NCI-H82 treated with DMSO at 0.1 percent for 48 hours (cell line): ENCODE measurements at regions not wholly inside any gene's neighbourhood (a gene's known extent, or its start where the extent isn't known, plus 50 kb on each side); places are given as distances from the start of the nearest gene placed in this dataset.
"Not testable (repeated sequence)": the region's sequence is repeated elsewhere in the genome, so short reads cannot be mapped to it uniquely, and the experiment has no call there.

ENCODE experiments used
- DNase-seq: peaks from one replicate; lab custom pipeline; 2025; ENCODE audit not compliant: unreplicated experiment; lab: John Stamatoyannopoulos, UW

DNA sequence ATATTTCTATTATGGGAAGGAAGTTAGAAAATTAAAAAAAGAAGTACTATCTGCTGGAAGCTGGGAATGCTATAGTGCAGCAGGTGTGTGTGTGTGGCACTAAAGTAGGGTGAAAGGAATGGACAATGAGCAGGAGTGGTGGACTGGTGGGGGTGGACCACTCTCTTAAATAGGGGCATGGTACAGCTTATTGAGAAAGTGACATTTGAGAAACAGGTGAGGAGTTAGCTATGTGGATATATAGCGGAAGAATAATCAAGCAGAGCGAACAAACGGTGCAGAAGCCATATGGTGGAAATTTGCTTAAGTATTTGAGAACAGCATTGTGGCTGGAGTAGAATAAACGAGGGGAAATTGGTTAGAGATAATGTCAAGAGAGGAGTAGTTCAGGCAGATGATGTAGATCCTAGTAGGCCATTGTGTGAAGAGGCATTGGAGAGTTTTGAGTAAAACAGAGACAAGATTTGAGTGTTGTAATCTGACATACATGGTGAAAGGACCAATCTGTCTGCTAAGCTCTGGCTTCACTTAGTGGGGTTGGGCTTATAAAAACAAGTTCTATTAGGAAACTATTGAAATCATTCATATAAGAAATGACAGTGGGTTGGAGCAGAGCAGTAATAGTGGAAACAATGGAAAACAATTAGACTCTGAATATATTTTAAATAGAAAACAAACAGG lies 149.2 kb upstream of the SYT10 start:
- DNase-seq = no peak

DNA sequence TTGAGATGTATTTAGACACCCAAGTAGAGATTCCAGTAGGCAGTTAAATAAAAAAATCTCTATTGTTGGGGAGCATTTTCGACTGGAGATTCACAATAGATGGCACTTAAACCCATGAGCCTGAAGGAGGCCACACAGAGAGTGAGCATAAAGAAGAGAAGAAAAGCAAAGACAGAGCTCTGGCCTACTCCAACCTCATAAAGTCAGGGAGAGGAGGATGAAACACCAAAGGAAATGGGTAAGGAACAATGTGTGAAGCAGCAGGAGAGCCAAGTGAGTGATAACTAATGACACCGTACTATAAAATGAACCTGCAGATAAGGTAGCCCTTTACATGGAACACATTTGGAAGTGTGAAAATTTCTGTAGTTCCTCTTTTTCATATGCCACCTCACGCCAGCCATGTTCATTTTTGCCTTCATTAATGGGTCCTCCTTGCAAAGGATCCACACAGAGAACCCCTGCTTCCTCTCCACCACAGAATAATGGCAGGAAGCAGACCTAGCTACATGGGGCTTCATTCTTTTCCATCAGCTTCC lies 150.0 kb upstream of the SYT10 start:
- DNase-seq = no peak

DNA sequence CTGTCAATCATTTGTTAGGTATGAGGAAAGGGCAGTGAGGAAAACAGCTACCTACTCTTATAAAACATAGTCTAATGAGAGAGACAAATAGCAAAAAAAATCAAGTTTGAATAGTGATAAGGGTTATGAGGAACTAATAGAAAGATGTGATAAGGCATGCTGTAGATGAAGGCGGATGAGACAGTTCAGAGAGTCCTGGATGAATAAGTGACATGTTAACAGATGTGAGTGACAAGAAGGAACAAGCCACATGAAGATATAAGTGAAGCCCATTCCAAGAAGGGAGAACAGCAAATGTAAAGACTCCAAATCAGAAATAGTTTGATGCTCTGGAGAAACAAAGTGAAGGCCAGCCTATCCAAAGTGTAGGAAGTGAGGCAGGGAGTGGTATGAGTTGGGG lies 154.1 kb upstream of the SYT10 start:
- no peak for DNase-seq

DNA sequence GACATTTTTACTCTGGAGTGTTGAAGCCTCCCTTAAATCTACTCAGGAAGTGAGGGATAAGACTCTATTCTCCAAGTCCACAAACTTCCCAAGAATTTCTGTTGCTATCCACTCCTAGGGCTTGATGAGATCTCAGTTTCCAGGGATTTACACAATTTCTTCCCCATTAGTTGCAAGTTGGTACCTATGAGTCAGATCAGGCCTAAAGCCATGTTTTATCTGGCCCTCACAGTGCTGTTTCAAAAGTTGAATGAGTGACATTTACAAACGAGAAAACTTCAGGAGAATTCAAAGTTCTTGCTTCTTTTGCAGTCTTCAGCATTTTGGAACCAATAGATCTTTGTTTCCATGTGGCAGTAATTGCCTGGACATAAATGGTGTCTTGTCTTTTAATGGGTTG lies 156.4 kb upstream of the SYT10 start:
- DNase-seq = no peak

DNA sequence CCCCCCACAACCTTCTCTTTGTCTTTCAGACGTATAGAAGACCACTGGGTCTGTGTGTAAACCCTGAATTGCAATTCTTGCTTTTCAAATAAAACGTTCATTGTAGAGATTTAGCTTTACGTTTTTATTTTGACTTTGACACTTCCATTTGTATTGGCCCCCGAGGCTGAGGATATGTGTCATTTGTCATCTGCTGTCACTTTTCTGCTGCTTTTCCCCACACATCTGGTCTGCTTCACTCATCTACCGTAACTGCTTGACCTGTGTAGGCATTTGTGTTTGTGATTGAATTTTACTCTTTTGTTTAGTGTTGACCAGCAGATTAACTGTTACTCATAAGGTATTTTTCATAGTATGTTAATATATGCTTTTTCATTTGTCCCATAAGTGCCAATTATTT lies 157.2 kb upstream of the SYT10 start:
- no peak for DNase-seq

DNA sequence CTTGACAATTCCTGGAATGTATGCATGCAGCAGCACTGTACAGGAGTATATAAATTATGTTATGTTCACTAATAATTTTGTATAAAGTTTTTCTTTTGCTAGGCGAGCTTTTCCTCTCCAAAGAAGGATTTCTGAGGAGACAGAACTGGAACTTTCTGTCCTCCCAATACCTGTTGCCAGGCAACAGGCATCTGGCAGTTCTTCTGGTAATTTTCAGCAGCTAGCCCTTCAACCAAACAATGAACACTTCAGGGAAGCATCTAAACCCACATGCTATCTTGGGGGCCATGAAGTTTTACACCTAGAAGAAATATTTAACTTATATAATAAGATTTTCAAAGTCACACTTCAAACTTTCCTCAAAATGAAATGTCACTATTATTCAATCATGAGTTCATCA lies 162.9 kb upstream of the SYT10 start:
- no peak for DNase-seq

DNA sequence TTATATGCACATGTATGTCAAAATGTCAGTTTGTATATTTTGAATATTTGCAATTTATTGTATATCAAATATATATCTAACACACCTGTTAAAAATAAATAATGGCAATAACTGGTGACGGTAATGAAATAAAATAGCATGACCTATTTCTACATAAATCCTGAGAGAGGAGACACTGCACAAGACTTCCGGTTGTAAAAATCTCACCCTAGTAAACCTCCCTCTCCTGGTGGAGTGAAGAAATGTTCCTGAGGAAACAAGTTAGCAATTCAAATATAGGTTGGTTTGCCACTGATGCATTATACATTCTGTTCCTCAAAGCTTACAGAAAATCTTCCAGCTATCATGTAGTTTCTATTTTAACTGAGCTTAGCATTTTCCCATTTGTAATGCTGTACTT lies 166.1 kb upstream of the SYT10 start:
- no peak for DNase-seq

DNA sequence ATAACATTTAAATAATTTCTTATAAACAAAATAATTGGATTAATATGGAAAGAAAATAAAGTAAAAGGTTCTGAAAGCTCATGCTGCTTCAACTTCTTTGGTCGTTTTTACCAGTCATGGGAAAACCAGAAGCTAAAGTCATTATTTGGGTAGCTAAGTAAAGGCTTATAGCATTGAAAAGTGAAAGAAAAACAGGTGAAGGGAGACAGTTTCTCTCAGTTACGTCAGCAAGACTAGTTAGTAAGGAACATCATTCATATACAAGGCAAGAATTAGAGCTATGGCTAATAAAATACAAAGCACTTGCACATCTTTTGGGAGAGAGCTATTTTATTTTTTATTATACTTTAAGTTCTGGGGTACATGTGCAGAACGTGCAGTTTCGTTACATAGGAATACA lies 170.3 kb upstream of the SYT10 start:
- no peak for DNase-seq

DNA sequence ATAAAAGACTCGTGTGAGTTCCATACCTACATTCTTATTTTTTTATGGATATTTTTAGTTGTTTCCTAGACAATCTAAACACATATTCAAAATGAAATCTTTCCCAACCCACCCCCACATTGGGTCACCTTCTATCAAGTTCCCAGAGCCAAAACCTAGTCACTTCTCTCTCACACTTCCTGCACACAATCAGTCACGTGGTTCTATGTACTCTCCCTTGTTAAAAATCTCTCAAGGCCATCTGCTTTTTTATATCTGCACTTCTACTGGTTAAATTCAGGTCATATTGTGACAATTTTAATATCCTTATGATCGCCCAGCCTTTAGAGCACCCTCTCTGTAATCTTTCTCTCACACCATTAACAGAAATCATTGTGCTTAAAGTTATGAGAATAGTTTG lies 175.0 kb upstream of the SYT10 start:
- DNase-seq = no peak

DNA sequence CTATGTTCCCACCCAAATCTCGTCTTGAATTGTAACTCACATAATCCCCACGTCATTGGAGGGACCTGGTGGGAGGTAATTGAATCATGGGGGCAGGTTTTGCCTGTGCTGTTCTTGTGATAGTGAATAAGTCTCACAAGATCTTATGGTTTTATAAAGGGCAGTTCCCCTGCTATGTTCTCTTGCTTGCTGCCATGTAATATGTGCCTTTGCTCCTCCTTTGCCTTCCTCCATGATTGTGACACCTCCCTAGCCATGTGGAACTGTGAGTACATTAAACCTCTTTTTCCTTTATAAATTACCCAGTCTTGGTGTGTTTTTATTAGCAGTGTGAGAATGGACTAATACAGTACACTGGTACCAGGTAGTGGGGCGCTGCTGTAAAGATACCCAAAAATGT lies 177.6 kb upstream of the SYT10 start:
- no peak for DNase-seq

DNA sequence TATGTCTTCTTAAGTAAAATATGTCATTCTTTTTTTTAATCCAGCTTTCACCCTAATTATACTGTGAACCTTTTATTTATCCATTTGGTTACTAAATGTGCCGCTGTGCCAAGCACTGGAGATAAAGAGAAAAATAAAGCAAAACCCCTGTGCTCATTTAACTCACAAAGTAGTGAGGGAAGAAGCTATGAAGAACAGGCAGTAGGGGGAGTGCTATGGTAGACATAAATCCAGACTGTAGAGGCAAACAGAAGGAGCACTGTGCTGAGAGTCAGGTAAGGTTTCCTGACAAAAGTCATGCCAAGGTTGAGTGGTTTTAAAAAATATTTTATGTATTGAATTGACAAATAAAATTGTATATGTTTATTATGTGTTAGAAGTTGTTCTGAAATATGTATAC lies 188.5 kb upstream of the SYT10 start:
- no peak for DNase-seq

DNA sequence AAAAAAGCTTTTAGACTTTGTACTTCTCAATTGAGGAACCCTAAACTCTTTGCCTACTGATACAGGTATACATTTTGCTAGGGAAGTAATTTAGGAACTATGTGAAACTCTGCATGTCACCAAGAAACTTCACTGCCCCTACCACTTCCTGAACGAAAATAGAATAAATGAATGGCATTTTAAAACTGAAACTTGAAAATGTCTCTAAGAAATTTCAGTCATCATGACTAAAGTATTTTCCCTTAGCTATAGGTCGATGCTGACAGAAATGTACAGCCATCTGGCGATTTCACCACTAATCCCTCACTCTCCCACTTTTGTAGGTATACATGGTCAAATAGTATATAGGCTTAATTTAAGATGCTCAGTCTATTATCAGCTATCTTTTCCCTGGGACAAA lies 194.9 kb upstream of the SYT10 start:
- no peak for DNase-seq

DNA sequence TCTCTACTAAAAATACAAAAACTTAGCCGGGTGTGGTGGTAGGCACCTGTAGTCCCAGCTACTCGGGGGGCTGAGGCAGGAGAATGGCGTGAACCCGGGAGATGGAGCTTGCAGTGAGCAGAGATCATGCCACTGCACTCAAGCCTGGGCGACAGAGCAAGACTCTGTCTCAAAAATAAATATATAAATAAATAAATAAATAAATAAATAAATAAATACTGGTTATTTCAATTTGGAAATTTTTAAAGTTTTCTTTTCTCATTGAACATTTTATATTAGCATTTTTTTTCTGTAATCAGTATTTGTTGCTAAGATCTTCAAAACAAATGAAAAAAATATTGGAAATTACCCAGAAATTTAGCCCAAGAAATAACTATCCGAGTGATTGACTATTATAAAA lies 197.3 kb upstream of the SYT10 start:
- not testable (repeated sequence) for DNase-seq

DNA sequence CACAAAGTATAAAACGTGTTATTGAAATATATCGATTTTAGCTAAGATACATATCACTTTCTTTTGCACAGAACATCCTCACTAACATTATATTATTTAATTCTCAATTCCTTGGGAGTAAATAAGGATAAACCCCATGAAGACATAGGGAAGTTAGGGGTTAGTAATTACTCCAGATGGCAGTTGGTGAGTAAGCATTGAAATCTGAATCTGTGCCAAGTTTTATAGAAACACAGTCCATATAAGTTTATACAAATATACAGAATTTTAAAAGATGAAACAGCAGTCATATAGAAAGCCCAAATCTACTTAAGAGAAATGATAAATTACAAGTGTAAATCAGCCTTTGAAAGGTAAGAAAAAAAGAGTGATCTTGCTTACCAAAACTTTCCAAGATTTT lies 200.4 kb upstream of the SYT10 start:
- DNase-seq = peak; percentile 1

DNA sequence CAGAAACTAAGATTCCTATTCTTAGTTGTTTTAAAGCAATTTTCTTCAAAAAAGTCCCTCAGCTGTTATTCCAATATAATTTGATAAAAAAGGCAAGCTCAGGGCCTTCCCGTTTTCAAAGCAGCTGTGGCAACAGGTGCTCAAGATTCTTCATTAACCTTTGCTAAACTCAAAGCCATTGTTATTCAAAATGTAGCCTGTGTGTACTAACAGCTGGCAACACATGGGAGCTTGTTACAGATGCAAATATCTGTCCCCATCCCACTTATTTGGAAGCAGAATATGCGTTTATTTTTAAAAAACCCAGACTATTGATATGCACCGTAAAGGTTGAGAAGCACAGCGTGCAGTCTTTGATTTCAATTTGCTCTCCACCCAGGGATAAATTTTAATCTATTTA lies 210.4 kb upstream of the SYT10 start:
- DNase-seq = no peak

DNA sequence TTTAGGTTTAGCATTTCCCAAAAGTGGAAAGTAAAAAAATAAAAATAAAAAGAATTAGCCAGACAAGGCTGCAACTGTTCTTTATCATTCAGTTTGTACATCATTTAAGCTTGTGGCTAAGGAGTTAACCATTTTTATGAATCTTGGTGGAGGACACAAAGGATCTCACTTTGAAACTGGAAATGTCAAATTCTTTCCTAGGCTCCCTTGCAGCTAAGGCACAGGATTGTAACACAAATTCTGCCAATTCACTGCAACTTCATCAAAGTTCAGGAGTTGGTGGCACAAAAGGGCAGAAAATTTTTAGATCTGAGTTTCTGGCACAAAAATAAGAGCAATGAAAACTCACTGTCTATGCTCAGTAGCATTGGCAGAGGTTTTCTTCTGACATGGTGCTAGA lies 211.2 kb upstream of the SYT10 start:
- no peak for DNase-seq

DNA sequence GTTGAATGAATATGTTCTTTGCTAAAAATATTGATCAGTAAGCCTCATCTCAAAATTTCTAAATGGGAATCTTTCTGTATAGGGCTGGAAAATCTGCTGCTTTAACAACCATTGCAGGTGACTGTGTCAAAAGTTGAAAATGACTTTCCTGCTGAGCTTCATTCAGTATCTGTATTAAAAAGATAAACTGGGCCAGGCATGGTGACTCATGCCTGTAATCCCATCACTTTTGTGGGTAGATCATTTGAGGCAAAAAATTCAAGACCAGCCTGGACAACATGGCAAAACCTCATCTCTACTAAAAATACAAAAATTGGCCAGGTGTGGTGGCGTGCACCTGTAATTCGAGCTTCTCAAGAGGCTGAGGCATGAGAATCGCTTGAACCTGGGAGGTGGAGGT lies 213.7 kb upstream of the SYT10 start:
- no peak for DNase-seq

DNA sequence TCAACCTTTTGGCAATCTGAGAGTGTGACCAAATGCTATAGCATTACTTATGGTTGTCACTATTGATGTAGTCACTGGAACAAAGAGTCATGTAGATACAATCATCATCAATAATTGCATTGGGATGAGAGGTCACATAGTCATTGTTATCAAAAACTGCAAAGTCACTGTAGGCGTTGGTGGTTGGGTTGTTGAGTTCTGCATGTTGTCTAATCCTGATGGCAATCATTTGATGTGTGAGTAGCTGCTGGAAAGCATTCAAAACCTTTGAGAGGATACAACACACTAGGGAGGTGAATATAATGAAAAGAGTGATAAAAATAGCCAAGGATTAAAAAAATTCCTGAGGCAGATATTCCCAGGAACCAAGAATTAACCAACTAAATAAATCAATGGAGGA lies 214.7 kb upstream of the SYT10 start:
- DNase-seq = no peak

DNA sequence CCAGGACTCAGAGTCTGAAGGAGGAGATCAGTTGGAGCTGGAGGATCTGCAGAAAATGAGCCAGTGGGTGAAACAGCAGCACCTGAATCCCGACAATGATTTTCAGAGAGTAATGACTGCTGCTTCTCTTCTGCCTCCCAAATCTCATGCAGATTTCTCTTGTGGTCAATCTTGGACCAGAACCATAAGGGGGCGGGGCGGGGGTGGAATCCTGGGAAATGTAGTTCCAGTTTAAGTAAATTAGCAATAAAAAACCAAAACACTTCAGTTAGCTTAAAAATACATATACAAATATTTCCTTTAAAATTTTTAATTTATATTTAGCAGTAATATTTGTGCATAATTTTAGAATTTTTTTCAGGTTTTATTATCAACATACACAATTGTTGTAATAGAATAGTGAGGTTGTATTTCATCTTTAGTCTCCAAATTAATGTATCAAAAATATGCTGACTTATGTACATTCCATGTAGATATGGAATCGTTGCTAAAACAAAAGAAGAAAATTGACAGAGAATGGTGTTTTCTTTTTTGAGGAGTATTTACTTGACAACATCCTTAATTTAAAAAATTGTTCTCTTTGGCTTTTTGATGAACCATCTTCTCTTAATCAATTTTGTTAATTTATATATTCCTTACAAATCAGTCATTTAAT lies 223.5 kb upstream of the SYT10 start:
- DNase-seq = no peak

DNA sequence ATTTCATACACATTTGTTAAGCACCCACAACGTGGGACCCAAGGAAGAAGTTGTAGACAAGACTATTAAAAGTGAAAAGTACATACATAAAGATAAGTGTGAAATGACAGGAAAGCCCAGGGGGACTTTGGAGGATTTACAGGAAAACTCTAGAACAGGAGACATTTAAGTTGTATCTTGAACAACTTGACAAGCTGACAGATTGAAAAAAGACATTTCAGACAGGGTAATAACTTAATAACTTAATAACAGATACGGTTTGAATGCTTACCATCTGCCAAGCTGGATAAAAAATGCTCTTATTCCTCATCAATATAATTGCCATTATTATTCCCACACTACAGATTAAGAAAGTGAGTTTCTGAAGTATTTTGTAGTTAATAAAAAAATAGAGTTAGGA lies 229.7 kb upstream of the SYT10 start:
- no peak for DNase-seq

DNA sequence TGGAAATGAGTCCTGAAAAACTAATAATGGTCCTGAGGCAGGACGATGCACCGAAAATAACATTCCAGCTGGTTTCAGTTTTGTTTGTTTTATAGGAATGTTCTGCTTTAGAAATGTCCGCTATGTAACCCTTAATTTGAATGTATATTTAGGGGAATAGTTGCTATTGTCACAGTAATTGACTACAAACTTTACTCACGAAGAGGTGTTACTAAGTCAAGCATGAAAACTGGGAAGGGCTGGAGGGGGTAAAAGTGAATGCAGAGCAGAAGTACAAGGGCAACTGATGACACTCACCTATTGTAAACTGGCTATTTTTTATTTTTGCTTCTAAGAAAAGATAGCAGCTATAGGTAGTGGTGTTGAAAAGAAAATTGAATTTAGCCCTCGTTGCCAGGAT lies 230.7 kb upstream of the SYT10 start:
- DNase-seq = no peak

DNA sequence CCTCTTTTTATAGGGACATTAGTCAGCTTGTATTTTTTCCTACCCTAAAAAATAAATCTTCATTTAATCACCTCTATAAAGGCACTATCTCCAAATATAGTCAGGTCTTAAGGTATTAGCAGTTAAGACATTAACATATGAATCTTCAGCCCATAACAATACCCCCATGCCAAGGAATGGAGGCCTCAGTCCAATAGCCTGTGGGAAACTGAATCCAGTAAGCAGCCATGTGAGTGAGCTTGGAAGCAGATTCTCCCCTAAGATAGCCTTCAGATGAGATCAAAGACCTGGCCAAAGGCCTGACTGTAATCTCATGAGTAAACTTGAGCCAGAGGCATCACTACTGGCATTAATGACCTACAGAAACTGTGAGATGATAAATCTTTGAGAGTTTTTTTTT lies 232.1 kb upstream of the SYT10 start:
- no peak for DNase-seq
